OCI-LY1 (cell line): ENCODE measurements at regions not wholly inside any gene's neighbourhood (a gene's known extent, or its start where the extent isn't known, plus 50 kb on each side); places are given as distances from the start of the nearest gene placed in this dataset.

Experiments used
- H2AFZ ChIP-seq: fragments of 200-600 bp; sonication (generic), shearing (Covaris generic); 2 replicates; pipeline ENCODE4 v1.6.0; 2014; ENCODE audit warnings: antibody characterized with exemption, mild to moderate bottlenecking, low read length
- H3F3A ChIP-seq: fragments of 200-600 bp; sonication (generic), shearing (Covaris generic); 2 replicates; pipeline ENCODE4 v1.6.0; 2014; ENCODE audit warnings: mild to moderate bottlenecking, antibody characterized with exemption, low read length, moderate library complexity; ENCODE audit not compliant: insufficient read depth
- H3K27ac ChIP-seq: fragments of 200-600 bp; sonication (generic); 2 replicates; pipeline ENCODE4 v1.5.1; 2014; ENCODE audit warnings: low read length, mixed run types, mild to moderate bottlenecking, low read depth; ENCODE audit not compliant: poor library complexity, severe bottlenecking
- H3K27me3 ChIP-seq: fragments of 200-600 bp; sonication (generic); 2 replicates; pipeline ENCODE4 v1.6.0; 2014; ENCODE audit warnings: antibody characterized with exemption, mild to moderate bottlenecking, low read length, moderate library complexity; ENCODE audit not compliant: insufficient read depth
- H3K36me3 ChIP-seq: fragments of 200-600 bp; sonication (generic); 2 replicates; pipeline ENCODE4 v1.6.1; 2014; ENCODE audit warnings: mild to moderate bottlenecking, antibody characterized with exemption, low read length, moderate library complexity, mixed read lengths; ENCODE audit not compliant: insufficient read depth
- H3K4me1 ChIP-seq: fragments of 200-600 bp; sonication (generic); 2 replicates; pipeline ENCODE4 v1.5.1; 2014; ENCODE audit warnings: mild to moderate bottlenecking, low read length, moderate library complexity; ENCODE audit not compliant: insufficient read depth, severe bottlenecking
- H3K4me2 ChIP-seq: fragments of 200-600 bp; sonication (generic), shearing (Covaris generic); 2 replicates; pipeline ENCODE4 v1.6.1; 2014; ENCODE audit warnings: low read length
- H3K4me3 ChIP-seq: fragments of 200-600 bp; sonication (generic); 2 replicates; pipeline ENCODE4 v1.5.1; 2014; ENCODE audit warnings: low read length, low read depth, mild to moderate bottlenecking, mixed read lengths; ENCODE audit not compliant: poor library complexity, severe bottlenecking
- H3K79me2 ChIP-seq: fragments of 200-600 bp; shearing (Covaris generic); 2 replicates; pipeline ENCODE4 v1.6.1; 2016; ENCODE audit warnings: mixed run types, low read length, mixed read lengths; ENCODE audit not compliant: insufficient read depth
- H3K9ac ChIP-seq: fragments of 200-600 bp; sonication (generic), shearing (Covaris generic); 2 replicates; pipeline ENCODE4 v1.6.1; 2014; ENCODE audit warnings: mild to moderate bottlenecking, low read length, mixed read lengths
- H3K9me2 ChIP-seq: fragments of 200-600 bp; sonication (generic), shearing (Covaris generic); 2 replicates; pipeline ENCODE4 v1.6.1; 2014; ENCODE audit warnings: low read depth, mild to moderate bottlenecking, low read length, mixed read lengths
- H3K9me3 ChIP-seq: fragments of 200-600 bp; shearing (Covaris generic); 2 replicates; pipeline ENCODE4 v1.6.1; 2014; ENCODE audit warnings: low read length, mixed read lengths
- H4K20me1 ChIP-seq: fragments of 200-600 bp; sonication (generic), shearing (Covaris generic); 2 replicates; pipeline ENCODE4 v1.6.0; 2016; ENCODE audit warnings: mild to moderate bottlenecking, low read length; ENCODE audit not compliant: insufficient read depth
- CTCF ChIP-seq: fragments of 200-600 bp; sonication (generic), shearing (Covaris generic); IDR thresholded peaks from 2 replicates; pipeline ENCODE4 v1.5.1; 2017; ENCODE audit warnings: mild to moderate bottlenecking, antibody characterized with exemption, low read length, moderate library complexity, mixed read lengths
- EZH2 ChIP-seq: fragments of 200-600 bp; sonication (generic), shearing (Covaris generic); IDR thresholded peaks from 2 replicates; pipeline ENCODE4 v1.8.0; 2017; ENCODE audit warnings: borderline replicate concordance, mixed run types, mild to moderate bottlenecking, antibody characterized with exemption, low read length, moderate library complexity, mixed read lengths

DNA sequence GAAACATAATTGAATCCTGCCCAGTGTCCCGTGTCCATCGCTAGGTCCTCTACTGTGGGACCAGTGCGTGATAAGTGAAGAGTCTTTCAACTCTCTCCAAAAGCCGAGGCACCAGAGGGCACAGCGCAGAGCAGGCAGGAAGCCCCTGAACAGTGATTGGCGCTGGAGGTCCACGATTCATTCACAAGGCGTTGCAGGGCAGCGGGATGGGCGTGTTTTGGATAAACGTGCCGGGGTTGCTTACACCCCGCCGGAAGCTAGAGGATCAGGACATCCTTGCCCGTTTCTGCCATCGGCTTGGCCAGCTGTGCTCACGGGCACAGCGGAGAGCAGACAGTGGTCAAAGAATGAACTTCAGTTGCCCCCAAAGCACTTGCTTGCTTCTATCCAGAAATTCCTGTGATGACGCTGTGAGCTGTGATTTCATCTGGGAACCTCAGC lies 86.0 kb upstream of the PFKP start:
- H3K9ac ChIP-seq, result no peak overlapping the region
- H3K4me2 ChIP-seq, result no peak overlapping the region
- no peaks in the 10 kb centered on the region for H3K36me3 ChIP-seq
- H3K4me3 ChIP-seq, result no peak overlapping the region
- H3K4me1 ChIP-seq, result no peaks in the 10 kb centered on the region
- no peaks in the 10 kb centered on the region for H4K20me1 ChIP-seq
- H3K27ac ChIP-seq, result no peak overlapping the region
- H3K9me2 ChIP-seq, result no peaks in the 10 kb centered on the region
- H2AFZ ChIP-seq, result no peak overlapping the region
- no peaks in the 10 kb centered on the region for H3K79me2 ChIP-seq
- H3K27me3 ChIP-seq, result 0 out of 2 replicates have a peak, but pooled peaks cover 5% of the 10 kb centered on the region
- H3K9me3 ChIP-seq, result no peaks in the 10 kb centered on the region
- no peak for TF ChIP-seq EZH2
- H3F3A ChIP-seq, result no peaks in the 10 kb centered on the region

GRCh38 chr10:2980791-2981360 lies 86.5 kb upstream of the PFKP start:
- H3K79me2 ChIP-seq, result no peaks in the 10 kb centered on the region
- no peak overlapping the region for H3K4me2 ChIP-seq
- no peaks in the 10 kb centered on the region for H3K9me3 ChIP-seq
- no peaks in the 10 kb centered on the region for H3K9me2 ChIP-seq
- H3F3A ChIP-seq, result no peaks in the 10 kb centered on the region
- no peaks in the 10 kb centered on the region for H3K4me1 ChIP-seq
- no peak overlapping the region for H2AFZ ChIP-seq
- H3K4me3 ChIP-seq, result no peak overlapping the region
- no peak overlapping the region for H3K27ac ChIP-seq
- no peaks in the 10 kb centered on the region for H4K20me1 ChIP-seq
- no peak for TF ChIP-seq EZH2
- no peak for TF ChIP-seq CTCF
- no peaks in the 10 kb centered on the region for H3K36me3 ChIP-seq
- H3K27me3 ChIP-seq, result 0 out of 2 replicates have a peak, but pooled peaks cover 5% of the 10 kb centered on the region
- no peak overlapping the region for H3K9ac ChIP-seq

DNA sequence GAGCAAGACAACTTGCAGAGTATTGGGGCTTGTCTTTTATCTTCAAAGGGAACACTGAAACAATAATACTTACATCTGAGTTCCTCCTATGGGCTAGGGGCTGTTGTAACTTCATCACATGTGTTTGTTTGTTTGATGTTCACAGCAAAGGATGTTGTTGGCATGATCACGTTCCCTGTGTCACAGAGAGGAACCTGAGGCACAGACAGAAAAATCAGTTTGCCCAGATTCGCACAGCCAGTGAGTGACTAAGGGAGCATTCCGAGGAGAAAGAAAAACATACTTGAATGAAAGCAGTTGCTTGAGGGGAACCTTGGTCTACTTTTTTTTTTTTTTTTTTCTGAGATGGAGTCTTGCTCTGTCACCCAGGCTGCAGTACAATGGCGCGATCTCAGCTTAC lies 87.2 kb upstream of the PFKP start:
- Histone ChIP-seq H3K4me3 (no peak overlapping the region), H4K20me1 (no peaks in the 10 kb centered on the region), H3K9me3 (no peaks in the 10 kb centered on the region), H3K9me2 (no peaks in the 10 kb centered on the region), H3K27ac (no peak overlapping the region), H3K9ac (no peak overlapping the region), H3K36me3 (no peaks in the 10 kb centered on the region), H3K27me3 (0 out of 2 replicates have a peak, but pooled peaks cover under 1% of the 10 kb centered on the region), H3F3A (no peaks in the 10 kb centered on the region), H3K4me1 (no peaks in the 10 kb centered on the region), H3K4me2 (no peak overlapping the region), H3K79me2 (no peaks in the 10 kb centered on the region), H2AFZ (no peak overlapping the region)
- TF ChIP-seq CTCF (no peak), EZH2 (no peak)

GRCh38 chr10:2979306-2979705 lies 88.0 kb upstream of the PFKP start:
- no peaks in the 10 kb centered on the region for H3K79me2 ChIP-seq
- H3K4me2 ChIP-seq, result no peak overlapping the region
- no peak overlapping the region for H3K4me3 ChIP-seq
- TF ChIP-seq EZH2 (no peak), CTCF (no peak)
- no peaks in the 10 kb centered on the region for H3K27me3 ChIP-seq
- no peaks in the 10 kb centered on the region for H3F3A ChIP-seq
- no peak overlapping the region for H3K9ac ChIP-seq
- H3K27ac ChIP-seq, result no peak overlapping the region
- H3K9me2 ChIP-seq, result no peaks in the 10 kb centered on the region
- no peaks in the 10 kb centered on the region for H4K20me1 ChIP-seq
- H2AFZ ChIP-seq, result no peak overlapping the region
- H3K4me1 ChIP-seq, result no peaks in the 10 kb centered on the region
- H3K36me3 ChIP-seq, result no peaks in the 10 kb centered on the region
- H3K9me3 ChIP-seq, result no peaks in the 10 kb centered on the region
